ENCODE measurements at regions not wholly inside any gene's neighbourhood (a gene's known extent, or its start where the extent isn't known, plus 50 kb on each side); places are given as distances from the start of the nearest gene placed in this dataset.
"Not testable (repeated sequence)": the region's sequence is repeated elsewhere in the genome, so short reads cannot be mapped to it uniquely, and the experiment has no call there.

- peak in 1 of 4 donors; percentile 49 for ATAC-seq
- Histone ChIP-seq H3K27ac (no peak overlapping the region), H3K9me3 (no peaks in the 10 kb centered on the region), H3K4me1 (no peaks in the 10 kb centered on the region), H3K36me3 (no peaks in the 10 kb centered on the region), H3K4me3 (no peak overlapping the region), H3K27me3 (no peaks in the 10 kb centered on the region)
- WGBS (ENCODE audit: insufficient coverage, low coverage, low lambda C conversion rate, missing lambda C conversion rate) = 58% methylated on average over 4 of the region's 4 CpGs
- TF ChIP-seq, protein P1, sequence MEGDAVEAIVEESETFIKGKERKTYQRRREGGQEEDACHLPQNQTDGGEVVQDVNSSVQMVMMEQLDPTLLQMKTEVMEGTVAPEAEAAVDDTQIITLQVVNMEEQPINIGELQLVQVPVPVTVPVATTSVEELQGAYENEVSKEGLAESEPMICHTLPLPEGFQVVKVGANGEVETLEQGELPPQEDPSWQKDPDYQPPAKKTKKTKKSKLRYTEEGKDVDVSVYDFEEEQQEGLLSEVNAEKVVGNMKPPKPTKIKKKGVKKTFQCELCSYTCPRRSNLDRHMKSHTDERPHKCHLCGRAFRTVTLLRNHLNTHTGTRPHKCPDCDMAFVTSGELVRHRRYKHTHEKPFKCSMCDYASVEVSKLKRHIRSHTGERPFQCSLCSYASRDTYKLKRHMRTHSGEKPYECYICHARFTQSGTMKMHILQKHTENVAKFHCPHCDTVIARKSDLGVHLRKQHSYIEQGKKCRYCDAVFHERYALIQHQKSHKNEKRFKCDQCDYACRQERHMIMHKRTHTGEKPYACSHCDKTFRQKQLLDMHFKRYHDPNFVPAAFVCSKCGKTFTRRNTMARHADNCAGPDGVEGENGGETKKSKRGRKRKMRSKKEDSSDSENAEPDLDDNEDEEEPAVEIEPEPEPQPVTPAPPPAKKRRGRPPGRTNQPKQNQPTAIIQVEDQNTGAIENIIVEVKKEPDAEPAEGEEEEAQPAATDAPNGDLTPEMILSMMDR (IDR thresholded peaks at IDR 0.05) = no peak
- TF ChIP-seq POLR2A (IDR thresholded peaks at IDR 0.05) = no peak
- intact Hi-C loops (cut with DNase I) = no loop called here
- DNase-seq = no peak
Observed at GRCh38 chr11:93604008-93604660, 57.3 kb upstream of the CEP295 start.

GRCh38 chr11:93603225-93604007, 58.1 kb upstream of the CEP295 start:
- TF ChIP-seq, protein P1 (IDR thresholded peaks at IDR 0.05) = no peak
- no peak for TF ChIP-seq POLR2A (IDR thresholded peaks at IDR 0.05)
- no peak for DNase-seq
- Histone ChIP-seq H3K27ac (no peak overlapping the region), H3K4me3 (no peak overlapping the region), H3K36me3 (no peaks in the 10 kb centered on the region), H3K9me3 (no peaks in the 10 kb centered on the region), H3K4me1 (no peaks in the 10 kb centered on the region), H3K27me3 (no peaks in the 10 kb centered on the region)
- no peak for ATAC-seq
- WGBS (ENCODE audit: insufficient coverage, low coverage, low lambda C conversion rate, missing lambda C conversion rate) = 77% methylated on average over 3 of the region's 3 CpGs
- intact Hi-C loops (cut with DNase I) = no loop called here

GRCh38 chr11:93596171-93596570, 53.0 kb upstream of the SMCO4 start:
- H3K4me1 ChIP-seq; intact Hi-C loops (cut with DNase I); ATAC-seq; DNase-seq; H3K4me3 ChIP-seq; H3K9me3 ChIP-seq; H3K27ac ChIP-seq; H3K27me3 ChIP-seq; H3K36me3 ChIP-seq: not testable (repeated sequence)
- WGBS (ENCODE audit: insufficient coverage, low coverage, low lambda C conversion rate, missing lambda C conversion rate) = no CpG with 5 or more reads among the region's 2 CpGs

Measured in right lobe of liver (tissue), 6 donors.